CD4-positive, alpha-beta T cell treated with Interleukin-2 at 100 ng/mL for 4 hours (primary cell): ENCODE measurements at regions not wholly inside any gene's neighbourhood (a gene's known extent, or its start where the extent isn't known, plus 50 kb on each side); places are given as distances from the start of the nearest gene placed in this dataset.
"Not testable (repeated sequence)": the region's sequence is repeated elsewhere in the genome, so short reads cannot be mapped to it uniquely, and the experiment has no call there.

Source experiments
- DNase-seq: peaks from one replicate; pipeline ENCODE4 v3.0.0-alpha.2; 2020; ENCODE audit warnings: low spot score

DNA sequence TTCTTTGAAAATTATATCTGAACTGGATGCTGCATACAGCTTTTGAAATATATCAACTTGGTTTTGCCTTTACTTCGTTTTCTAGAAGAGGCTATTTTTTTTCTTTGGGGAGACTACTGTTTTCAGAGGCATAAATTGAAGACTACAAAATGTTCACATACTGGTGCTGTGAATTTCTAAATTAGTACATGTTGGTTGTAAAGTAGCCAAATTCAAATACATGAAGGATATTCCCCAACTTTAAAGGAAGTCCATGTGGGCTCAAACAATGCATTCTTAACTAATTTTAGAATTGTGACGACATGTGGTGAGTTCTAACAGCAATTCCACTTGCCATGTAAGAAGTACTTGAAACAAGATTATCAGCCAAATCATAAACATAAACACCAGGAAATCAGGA, 295.7 kb downstream of the TUSC7 start:
- DNase-seq, result no peak

DNA sequence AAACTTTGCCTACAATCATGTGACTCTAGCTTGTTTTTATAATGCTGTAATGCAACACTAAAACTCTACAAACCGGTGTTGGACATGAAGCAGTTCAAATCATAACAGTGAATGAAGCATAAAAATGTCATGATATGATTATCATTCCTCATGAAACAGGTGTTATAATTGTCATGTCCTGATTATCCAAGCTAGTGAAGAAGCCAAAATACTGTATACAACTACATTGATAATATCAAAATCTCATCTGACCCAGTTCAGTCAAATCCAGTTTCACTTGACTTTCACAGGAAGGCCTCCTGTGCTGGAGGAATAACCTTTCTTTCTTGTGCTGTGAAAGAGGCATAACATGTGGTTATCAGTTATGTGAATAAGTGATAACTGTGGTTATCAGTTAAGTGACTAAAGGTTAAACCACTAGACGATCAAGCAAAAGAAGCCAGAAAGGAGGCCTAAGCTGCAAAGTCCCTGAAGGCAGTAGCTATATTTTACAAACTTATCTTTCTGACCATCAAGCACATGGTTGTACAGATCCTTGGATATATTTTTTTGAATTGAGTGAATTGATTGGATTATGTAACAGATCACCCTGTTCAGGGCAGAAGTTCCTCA, 296.4 kb downstream of the TUSC7 start:
- no peak for DNase-seq

DNA sequence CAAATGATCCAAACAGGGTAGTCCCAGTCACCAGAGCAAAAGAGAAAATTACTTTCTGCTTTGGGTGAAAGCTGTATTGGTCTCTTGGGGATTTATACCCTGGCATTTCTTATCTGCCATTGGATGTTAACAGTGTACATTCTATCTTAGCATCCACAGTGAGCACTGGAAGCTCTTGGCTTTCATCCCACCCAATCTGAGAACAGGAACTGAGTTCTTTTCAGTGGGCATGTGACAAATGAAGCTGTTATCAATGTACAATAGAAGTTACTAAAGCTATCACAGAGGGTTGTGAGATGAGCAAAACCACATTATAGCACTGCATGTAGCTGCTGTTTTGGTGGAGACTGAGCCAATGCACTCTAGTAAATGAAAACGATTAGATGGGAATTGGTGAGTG, 300.7 kb downstream of the TUSC7 start:
- DNase-seq, result no peak

DNA sequence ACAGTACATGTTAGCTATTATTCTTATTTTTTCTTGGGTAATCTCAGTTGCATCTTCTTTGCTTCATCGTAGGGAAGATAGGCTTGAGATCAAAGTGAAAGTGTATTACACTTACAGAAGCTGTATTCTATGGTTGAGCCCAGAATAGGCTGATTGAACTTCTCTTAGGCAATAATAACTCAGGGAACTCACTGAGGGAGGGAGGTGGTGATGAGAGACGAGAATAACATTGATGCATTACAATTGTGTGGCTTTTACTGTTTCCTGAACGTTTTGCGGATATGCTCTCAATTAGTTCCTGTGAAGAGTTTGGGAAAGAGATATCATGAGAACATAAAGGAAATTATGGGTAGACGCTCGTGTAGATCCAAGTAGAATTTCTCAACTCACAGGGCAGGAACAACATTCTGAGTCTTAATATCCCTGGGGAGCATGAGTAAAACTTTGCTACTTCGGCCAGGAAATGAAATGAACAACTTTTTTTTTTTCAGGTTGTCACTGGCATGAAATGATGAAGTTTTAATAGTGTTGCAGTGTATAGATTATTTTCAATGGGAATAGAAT, 302.2 kb downstream of the TUSC7 start:
- DNase-seq, result no peak

DNA sequence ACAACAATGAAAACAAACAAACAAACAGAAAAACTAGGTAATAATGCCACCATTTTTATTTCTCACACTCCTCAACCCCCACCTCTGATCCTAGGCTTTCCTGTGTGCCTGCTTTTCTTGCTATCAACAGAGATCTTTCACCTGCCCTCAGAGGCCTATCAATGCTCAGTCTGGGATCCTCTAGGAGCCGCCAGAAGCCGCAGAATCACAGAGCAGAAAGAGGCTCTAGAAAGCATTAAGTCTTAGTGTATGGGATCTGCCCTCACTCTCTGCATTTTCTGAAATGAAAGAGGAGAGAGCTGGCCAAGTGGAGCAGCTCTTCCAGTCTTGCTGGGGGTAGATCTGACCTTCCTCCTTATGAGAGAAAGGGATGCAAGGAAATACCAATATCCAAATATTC, 306.8 kb downstream of the TUSC7 start:
- DNase-seq, result no peak

DNA sequence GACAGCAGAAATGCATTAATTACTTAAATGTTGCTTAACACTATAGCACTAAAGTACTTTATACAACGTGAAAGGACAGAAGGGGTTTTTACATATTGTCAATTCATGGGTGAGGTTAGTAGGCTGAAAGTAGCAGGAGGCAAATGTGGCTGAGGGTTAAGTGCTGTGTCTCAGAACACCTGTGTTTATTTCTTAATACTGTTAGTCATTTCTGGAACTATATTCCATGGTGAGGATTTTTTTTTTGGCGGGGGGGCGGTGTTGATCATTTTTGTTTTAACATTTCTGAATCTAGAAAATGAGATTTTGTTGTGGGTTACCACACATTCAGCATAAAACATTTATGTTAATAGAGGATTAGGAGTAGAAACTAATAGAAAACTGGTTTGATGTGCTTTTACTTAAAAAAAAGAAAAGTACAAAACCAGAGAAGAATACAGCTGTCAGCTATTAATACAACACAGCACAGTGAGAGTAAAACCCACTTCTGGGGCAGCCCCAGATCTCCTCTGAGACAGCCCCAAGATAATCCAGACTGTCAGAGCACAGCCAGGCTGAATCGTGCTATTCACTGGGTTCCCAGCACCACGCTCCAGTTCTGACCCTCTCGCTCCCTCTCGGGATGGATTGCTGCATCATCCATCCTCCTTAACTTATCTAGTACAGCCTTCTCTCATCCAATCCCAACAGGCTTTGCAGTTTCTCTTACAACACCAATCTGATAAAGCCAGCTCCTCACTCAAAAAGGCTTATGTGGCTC, 307.7 kb downstream of the TUSC7 start:
- DNase-seq, result no peak

DNA sequence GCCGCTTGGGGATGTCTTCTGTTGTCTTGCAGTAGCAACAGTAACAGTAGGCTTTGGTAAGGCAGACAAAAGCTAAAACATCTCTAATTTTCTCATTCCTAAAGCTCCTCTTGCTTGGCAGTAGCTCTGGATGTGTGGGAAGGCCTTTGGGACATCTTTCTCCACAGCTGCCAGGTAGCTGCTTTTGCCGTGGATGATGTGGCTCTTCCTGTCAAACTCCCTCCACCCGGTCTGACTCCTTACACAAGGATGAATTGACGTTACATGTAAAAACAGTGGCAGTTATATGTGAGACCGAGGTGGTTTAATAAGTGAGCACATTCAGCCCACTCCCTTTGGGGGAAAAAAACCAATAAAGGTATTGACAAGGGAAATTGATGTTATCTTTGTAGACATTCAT, 309.1 kb downstream of the TUSC7 start:
- DNase-seq, result no peak

DNA sequence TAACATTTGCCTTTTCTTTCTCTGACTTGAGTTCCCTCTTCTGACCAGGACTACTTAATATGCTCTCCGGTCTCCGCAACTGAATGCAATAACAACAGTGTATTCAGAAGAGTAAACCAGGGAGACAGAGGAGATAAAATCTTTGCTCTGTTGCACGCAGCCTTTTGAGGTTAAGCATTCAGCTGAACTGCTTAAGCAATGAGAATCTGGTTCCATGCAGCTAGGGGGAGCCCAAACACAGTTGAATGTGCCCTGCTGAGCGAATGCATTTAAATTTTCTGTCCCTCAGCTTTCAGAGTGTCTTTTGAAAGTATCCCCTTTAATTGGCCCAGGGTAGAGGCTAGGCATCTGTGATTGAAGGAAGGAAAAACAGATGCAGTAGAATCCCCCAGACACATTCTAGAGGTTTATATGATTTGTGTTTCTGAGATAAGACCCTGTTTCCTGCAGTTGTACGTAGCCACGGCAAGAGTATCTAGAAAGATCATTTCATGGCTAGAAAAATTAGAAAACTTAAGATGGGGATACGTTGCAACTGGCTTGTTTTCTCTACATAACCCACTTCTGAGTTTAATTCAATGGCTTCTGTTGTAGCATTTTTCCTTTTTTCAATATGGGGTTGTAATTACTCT, 309.6 kb downstream of the TUSC7 start:
- peak; percentile 11 for DNase-seq

DNA sequence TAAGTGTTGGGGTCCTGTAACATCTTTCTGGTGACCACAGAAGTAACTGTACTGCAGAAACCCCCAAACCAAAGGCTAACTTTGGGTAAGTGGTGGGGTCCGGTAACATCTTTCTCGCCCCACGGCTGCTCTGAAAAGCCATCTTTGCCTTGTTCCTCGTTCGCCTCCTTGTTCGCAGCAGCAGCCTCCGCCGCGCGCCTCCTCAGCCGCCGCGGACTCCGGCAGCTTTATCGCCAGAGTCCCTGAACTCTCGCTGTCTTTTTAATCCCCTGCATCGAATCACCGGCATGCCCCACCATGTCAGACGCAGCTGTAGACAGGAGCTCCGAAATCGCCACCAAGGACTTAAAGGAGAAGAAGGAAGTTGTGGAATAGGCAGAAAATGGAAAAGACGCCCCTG, 316.8 kb downstream of the TUSC7 start:
- no peak for DNase-seq

DNA sequence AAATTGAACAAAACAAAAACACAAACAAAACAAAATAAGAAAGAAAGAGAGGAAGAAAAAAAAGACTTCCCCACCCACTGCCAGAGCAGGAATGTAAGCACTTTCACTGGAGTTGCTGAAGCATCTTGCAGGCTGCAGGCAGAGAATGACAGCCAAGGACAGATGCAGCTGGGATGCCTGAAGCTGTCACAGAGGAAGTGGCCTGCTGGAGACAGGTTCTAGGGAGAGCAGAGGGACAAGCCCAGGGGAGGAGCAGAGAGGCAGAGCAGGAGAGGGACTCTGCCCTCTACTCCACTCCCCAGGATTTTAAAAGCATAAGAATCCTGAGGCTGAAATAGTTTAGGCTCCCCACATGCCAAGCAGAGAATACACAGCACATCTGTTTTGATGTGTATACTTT, 326.2 kb downstream of the TUSC7 start:
- no peak for DNase-seq

DNA sequence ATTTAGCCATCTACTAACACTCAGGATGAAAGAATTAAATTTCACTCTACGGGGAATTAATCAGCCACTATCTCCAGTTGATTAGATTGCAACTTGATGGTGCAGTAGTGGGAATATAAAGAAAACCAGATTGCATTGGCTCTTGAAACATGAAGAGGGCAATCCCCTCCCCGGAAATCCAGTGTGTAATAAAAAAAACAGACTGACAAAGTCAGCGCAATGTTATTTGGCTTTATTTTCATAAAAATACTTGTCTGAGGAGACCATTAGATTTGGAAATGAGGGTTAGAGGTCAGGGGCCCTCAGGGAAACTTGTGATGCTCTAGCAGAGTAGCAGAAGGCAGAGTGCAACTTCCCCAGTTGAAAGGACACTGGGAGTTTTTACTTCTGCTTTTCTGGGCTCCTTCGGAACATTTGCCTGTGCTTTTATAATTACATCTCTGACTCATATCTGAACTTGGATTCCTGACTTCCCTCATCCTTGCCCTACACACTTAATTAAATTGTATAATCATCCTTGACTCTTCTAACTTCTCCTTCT, 326.8 kb downstream of the TUSC7 start:
- peak; percentile 4 for DNase-seq

DNA sequence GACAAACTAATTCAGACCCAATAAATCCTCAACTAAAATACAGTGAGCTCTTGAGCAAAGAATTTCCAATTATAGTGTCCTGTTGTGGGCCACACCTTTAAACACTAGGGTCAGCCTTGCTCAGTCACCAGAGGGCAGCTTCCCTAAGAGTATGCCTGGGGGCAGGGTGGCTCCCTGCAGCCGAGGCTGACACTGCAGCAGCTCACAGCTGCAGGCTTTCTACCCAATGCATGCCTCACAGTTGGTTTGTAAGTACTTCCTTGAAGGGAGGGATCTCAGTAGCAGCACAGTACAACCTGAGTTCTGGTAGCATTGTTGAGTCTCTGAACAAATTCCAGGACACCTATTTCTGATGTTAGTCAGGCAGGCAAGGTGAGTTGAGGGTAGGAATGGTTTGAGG, 335.6 kb downstream of the TUSC7 start:
- DNase-seq, result no peak

DNA sequence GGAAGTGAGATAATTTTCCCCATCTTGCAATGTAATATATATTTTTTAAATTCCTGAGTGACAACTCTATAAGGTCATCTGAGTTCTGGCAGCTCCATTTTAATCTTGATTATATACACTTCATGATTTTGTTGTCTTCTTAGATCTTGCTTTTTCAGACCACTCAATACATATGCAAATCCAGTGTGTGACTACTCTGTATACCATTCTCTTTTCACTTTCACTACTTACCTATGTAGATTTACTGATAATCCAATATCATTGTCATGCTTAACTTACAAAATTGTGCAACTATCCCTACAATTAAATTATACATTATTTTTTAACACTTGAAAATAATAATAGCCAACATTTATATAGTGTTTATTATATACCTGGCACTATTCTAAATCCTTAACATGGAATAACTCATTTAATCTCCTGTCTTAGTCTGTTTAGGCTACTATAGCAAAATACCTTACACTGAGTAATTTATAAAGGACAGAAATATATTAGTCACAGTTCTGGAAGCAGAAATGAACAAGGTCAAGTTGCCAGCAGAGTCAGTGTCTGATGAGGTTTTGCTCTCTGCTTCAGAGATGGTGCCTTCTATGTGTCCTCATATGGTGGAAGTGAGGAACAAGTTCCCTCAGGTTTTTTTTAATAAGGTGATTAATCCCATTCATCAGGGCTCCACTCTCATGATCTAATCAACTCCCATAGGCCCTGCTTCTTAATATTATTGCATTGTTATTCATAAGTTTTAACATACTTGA, 338.5 kb downstream of the TUSC7 start:
- no peak for DNase-seq

DNA sequence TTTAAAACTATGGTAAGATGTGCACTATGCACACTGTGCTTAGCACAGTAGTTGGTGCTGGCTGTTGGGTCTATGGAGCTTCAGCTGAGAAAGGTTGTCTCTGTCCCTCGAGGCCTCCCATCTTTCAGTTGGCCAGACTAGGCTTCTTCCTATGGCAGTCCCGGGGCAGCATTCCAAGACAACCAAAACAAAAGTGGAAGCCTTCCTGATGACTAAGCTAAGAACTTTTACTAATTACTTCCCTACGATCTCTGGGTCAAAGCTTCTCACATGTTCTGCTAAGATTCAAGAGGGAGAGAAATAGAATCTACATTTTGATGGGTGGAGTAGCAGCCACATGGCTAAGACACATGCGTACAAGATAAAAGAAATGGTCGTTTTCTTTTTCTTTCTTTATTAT, 342.8 kb downstream of the TUSC7 start:
- no peak for DNase-seq

DNA sequence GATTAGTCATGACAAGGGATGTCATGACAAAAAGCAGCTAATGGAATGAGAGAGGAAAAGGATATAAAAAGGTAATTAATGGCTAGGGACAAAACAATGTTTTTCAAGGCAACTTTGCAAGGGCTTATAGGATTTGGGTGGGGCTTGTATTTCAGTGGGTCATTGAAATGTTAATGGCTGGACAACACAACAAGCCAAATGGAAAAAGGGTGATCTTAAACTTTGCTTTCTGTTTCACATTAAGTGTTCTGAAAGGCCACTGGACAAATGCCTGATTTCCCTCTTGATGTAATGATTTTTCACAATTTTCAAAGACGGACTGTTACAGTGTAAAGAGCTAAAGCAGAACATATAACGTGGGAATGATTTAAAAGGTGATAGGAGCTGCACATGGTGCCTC, 345.0 kb downstream of the TUSC7 start:
- no peak for DNase-seq

DNA sequence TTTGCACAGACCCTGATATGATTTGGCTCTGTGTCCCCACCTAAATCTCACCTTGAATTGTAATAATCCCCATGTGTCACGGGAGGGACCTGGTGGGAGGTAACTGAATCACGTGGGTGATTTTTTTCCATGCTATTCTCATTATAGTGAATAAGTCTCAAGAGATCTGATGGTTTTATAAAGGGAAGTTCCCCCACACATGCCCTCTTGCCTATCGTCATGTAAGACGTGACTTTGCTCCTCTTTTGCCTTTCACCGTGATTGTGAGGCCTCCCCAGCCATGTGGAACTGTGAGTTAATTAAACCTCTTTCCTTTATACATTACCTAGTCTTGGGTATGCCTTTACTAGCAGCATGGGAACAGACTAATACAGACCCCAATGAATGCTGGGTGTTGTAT, 347.4 kb downstream of the TUSC7 start:
- DNase-seq, result not testable (repeated sequence)

DNA sequence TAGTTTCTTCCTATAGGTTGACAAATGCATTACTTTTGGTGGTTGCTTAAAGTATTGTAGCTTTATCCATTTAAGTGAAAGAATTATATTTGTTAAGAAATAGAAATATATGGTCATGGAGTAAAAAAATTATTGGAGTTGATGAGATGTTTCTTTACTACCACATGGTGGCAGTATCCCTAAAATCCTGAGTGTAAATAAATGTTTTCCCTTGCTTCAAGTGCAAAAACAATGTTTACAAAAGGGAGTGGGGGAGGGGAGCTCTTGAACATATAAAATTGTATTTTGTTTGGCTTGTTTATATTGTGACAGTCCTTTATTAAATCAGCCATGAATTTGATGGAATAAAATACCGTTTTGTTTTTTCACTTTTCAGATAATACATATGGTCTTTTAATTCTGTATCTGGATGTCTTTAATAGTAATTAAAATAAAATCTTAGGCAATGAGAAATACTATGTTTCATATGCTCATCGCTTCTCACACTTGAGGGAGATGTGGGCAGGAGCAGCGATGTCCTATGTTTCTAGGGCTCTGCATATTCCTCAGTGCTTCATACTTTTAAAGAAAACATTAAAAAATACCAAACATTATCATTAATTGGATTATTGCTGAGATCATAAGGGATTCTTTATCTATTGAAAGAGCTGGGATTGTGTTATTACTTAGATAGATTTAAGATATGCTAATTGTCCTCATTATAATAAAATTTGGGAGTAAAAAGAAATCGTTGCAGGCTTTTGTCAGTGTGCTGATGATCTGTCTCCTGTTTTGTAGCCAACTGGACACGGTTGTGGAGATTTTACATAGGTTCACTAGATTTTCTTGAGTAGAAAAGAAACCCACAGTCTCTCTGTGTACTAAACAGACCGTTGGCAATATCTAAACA, 349.7 kb downstream of the TUSC7 start:
- no peak for DNase-seq

DNA sequence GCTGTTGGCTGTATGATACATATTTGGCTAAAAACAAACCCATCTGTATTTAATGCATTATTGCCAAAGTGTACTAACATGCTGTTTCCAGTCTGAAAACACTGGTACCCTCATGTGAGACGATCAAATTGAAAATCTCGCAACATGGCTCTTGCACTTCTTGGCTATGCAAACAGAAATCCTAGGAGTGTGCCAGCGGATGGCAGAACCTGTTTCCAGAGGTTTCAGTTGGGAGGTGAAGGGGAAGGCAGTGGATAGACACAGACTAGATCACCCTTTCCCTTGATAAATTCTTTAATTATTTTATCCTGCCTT, 350.3 kb downstream of the TUSC7 start:
- DNase-seq, result no peak

DNA sequence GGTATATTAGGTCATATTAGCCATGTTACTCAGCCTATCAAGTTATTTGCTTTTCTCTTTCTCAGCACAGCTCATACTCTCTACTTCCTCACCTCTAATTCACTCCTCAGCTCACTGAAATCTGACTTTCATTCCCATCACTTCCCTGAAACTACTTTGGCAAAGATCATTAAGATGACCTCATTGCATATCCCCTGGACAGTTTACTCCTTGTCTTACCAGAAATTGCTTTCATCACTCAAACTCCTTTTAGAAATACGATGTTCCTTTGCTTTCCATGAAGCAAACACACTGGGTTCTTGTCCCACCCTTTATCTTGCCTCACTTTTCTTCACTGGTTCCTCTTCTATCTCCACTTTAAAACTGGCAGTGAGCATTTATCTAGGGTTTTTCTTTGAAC, 354.4 kb downstream of the TUSC7 start:
- DNase-seq, result no peak

DNA sequence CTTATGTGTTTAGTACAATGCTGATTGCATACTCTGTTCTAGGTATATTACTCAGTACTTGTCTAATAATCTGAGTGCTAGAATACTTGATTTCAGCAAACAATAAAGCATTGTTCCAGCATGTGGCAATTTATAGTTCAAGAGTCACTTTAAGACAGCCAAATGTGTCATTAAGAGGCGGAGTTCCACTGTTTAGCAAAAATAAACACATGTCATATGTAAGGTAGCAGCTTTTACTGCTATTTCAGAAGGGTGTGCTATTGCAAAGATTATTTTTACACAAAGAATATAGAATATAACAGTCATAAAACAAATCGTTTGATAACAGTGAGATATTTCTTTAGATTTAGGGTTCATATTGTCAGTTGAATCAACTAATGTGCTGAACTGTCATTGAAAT, 358.7 kb downstream of the TUSC7 start:
- DNase-seq, result no peak

DNA sequence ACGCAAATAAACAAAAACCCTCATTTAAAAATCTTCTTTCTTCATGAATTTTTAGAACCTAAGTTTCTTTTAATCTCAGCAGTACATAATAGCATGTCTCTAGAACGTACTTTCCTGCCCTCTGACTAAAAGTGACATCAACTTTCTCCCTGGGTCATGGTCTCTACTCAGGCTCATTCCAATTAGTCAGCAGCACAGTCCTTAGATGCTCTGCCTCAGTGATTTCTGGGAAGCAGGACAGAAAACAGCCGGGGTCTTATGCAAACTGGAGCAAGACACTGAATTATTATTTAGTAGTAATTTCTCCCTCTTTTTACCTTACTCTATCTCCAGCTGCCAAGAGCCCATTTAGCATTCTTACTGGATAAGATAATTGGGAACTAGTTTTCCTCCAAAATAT, 365.2 kb downstream of the TUSC7 start:
- no peak for DNase-seq
